GM20000 (cell line): ENCODE measurements at regions not wholly inside any gene's neighbourhood (a gene's known extent, or its start where the extent isn't known, plus 50 kb on each side); places are given as distances from the start of the nearest gene placed in this dataset.

Source experiments
- DNase-seq: peaks from one replicate; pipeline ENCODE4 v3.0.0; 2012; ENCODE audit warnings: low spot score
- TF ChIP-seq, protein P1 (sequence below): IDR thresholded peaks from 2 replicates; pipeline ENCODE4 v1.5.1; 2012; ENCODE audit warnings: mild to moderate bottlenecking, control low read depth; ENCODE audit errors: extremely low read depth, missing control alignments

DNA sequence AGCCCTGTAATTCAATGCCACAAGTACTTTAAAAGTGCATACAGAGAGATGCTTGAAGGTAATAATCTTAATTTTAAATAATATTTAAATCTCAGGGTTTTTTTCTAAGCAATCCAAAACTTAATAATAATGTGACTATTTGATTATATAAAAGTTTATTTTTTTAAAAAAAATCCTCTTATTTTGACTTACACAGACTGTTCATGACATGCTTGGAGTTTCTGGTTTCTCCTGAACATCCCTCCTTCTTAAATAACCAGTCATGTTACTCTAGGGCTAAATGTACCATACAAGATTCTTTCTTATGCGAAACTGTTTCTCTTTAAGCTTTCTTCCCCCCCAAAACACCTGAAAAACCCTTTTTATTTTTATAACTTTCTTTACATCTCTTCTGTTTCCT, 58.2 kb upstream of the SLC2A13 start:
- DNase-seq: no peak

DNA sequence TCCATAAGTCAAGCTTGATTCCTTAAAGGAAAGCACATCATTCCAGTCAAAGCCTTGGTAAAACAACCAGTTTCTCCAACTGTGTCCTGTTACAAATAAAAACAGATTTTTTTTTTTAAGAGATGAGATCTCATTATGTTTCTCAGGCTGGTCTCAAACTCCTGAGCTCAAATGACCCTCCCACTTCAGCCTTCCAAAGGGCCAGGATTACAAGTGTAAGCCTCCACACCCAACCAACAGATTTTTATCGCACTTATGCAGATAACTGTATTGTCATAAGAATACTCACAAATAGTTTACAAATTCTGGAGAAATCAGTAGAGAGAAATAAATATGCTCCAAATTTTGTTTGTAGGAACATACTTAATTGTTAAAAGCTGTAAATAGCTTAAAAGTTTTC, 56.2 kb upstream of the SLC2A13 start:
- TF ChIP-seq, protein P1, sequence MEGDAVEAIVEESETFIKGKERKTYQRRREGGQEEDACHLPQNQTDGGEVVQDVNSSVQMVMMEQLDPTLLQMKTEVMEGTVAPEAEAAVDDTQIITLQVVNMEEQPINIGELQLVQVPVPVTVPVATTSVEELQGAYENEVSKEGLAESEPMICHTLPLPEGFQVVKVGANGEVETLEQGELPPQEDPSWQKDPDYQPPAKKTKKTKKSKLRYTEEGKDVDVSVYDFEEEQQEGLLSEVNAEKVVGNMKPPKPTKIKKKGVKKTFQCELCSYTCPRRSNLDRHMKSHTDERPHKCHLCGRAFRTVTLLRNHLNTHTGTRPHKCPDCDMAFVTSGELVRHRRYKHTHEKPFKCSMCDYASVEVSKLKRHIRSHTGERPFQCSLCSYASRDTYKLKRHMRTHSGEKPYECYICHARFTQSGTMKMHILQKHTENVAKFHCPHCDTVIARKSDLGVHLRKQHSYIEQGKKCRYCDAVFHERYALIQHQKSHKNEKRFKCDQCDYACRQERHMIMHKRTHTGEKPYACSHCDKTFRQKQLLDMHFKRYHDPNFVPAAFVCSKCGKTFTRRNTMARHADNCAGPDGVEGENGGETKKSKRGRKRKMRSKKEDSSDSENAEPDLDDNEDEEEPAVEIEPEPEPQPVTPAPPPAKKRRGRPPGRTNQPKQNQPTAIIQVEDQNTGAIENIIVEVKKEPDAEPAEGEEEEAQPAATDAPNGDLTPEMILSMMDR: no peak
- DNase-seq: no peak

More for the DNA sequence above, 58.2 kb upstream of the SLC2A13 start:
- TF ChIP-seq, protein P1: no peak

DNA sequence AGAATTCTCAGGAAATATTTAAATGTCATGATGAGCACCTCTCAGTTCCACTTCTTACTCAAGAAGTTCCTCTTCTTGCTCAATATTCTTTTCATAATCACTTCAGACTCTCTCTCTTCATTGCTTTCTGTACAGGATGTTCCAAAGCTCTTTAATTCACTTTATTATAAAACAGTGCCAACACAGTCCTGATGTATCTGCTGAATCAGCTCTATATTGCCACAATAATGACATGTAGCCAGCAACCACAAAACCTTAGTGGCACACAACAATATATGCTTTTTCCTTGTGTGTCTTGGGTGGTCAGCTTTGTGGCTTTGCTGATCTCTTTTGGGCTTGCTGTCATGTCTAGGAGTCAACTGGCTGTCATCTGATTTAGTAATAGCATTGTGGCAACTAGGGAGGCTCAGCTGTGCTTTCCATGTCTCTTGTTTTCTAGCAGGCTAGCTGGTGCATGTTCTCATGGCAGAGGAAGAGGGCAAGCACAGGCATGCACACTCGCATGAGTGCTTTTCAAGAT, 52.8 kb upstream of the SLC2A13 start:
- TF ChIP-seq, protein P1: no peak
- DNase-seq: no peak

DNA sequence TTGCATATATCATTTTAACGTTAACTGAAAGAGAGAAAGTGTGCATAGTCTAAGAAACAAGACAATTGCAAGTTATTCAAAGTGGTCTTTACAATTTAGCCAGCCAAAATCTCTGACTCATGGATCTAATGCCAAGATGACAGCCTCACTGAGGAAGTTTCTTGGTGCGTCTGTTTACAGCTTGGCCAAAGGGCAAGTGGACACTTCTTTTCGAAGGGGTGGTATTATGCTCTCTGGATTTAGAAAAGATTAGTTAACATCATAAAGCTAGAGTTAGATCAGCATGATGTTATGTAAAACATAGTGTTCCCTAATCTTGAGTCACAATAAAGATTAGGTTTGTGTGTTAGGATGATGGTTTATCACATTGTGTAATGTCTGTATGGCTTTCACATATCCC, 51.5 kb upstream of the SLC2A13 start:
- TF ChIP-seq, protein P1: no peak

DNA sequence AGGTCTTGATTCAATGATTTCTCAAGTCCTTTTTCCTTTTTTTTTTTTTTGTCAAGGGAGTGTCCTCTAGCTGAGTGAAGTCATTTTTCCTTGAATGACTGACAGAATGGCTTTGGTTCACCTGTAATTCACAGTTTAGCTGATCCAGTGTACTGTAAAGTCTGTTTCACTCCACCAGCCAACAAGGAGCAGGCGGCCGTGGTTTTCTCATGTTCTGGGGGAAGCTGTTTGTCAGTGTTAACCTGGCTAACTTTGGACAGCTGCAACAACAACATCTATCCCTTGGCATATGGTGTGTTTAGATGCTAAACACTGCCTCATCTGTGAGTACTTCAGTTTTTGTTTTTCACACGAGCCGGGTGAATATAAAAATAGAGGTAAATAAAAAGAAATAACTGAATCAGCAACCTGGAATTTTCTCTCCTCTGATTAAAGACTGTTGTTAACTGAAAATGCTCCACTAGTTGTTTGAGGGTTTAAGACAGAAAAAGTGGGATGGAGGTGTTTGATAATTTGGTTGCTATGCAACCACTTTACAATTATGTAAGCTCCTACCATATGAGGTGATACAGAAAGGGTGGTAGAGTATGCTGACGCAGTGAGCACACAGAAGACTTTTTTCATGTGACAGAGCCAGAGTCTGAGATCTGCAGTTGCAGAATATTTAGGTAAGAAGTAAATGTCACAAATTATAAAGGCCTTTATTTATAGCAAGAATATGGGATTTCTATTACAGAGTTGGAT, 50.3 kb upstream of the SLC2A13 start:
- TF ChIP-seq, protein P1: no peak

More for the DNA sequence above, 51.5 kb upstream of the SLC2A13 start:
- DNase-seq: no peak

More for the DNA sequence above, 50.3 kb upstream of the SLC2A13 start:
- no peak for DNase-seq
